ENCODE measurements at regions not wholly inside any gene's neighbourhood (a gene's known extent, or its start where the extent isn't known, plus 50 kb on each side); places are given as distances from the start of the nearest gene placed in this dataset.
A peak's percentile ranks its signal among the peaks of the same experiment; 100 is the strongest.

DNA sequence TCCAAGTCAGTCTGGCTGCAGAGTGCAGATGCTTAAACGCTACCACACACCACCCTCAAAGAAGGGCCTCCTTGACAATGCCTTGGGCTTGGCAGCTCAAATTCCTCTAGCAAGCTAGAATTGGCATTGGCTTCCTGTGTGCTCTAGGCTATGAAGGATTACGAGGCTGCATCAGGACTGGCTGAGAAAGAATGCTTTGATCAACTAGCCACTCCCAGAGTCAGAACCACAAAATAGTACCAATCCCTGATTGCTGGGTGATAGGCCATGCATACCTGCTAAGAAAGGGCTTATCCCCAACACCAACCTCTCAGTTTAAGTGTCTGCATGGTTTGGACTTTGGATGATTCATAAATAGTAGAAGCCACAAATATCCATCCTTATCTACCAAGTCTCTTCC, 504.9 kb downstream of the OMA1 start:
- Histone ChIP-seq H3K36me3 (no peaks in the 10 kb centered on the region), H3K4me3 (no peak overlapping the region), H3K27me3 (peaks cover 0 to 5% (median 0%) of the 10 kb centered on the region in 4 donors), H3K27ac (no peak overlapping the region), H3K9me3 (no peaks in the 10 kb centered on the region), H3K4me1 (no peaks in the 10 kb centered on the region)
- TF ChIP-seq, protein P1, sequence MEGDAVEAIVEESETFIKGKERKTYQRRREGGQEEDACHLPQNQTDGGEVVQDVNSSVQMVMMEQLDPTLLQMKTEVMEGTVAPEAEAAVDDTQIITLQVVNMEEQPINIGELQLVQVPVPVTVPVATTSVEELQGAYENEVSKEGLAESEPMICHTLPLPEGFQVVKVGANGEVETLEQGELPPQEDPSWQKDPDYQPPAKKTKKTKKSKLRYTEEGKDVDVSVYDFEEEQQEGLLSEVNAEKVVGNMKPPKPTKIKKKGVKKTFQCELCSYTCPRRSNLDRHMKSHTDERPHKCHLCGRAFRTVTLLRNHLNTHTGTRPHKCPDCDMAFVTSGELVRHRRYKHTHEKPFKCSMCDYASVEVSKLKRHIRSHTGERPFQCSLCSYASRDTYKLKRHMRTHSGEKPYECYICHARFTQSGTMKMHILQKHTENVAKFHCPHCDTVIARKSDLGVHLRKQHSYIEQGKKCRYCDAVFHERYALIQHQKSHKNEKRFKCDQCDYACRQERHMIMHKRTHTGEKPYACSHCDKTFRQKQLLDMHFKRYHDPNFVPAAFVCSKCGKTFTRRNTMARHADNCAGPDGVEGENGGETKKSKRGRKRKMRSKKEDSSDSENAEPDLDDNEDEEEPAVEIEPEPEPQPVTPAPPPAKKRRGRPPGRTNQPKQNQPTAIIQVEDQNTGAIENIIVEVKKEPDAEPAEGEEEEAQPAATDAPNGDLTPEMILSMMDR (IDR thresholded peaks at IDR 0.05) = no peak
- TF ChIP-seq POLR2A (IDR thresholded peaks at IDR 0.05) = no peak
- WGBS, 2 donors = 31 to 33% methylated on average over 2 of the region's 2 CpGs
- DNase-seq = no peak
- intact Hi-C loops (cut with DNase I) = no loop called here

DNA sequence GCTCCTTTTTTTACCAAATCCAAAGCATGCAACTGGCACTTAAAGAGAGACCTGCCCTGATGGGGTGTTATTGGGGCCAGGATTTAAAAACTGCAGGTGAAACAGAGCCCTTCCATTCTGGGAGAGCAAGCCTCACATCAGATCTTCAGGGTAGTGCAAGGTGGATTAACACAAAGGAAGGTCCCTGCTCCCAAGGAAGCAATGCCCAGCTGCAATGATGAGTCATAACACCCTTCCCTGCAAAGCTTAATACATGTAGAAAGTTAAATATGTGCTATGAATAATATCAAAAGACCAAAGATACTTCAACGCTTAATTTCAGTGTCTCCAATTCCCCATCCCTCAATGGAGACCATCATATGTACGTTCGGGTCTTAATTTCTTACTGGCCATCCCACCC, 508.0 kb downstream of the OMA1 start:
- H3K36me3 ChIP-seq = no peaks in the 10 kb centered on the region
- no peak overlapping the region for H3K4me3 ChIP-seq
- no peak overlapping the region for H3K27ac ChIP-seq
- TF ChIP-seq POLR2A (IDR thresholded peaks at IDR 0.05) = no peak
- TF ChIP-seq, protein P1 (IDR thresholded peaks at IDR 0.05) = no peak
- WGBS, 2 donors = 90 to 96% methylated on average over 3 of the region's 3 CpGs
- no peaks in the 10 kb centered on the region for H3K9me3 ChIP-seq
- no peaks in the 10 kb centered on the region for H3K4me1 ChIP-seq
- H3K27me3 ChIP-seq = peaks cover 0 to 5% (median 0%) of the 10 kb centered on the region in 4 donors
- intact Hi-C loops (cut with DNase I) = no loop called here
- DNase-seq = no peak

DNA sequence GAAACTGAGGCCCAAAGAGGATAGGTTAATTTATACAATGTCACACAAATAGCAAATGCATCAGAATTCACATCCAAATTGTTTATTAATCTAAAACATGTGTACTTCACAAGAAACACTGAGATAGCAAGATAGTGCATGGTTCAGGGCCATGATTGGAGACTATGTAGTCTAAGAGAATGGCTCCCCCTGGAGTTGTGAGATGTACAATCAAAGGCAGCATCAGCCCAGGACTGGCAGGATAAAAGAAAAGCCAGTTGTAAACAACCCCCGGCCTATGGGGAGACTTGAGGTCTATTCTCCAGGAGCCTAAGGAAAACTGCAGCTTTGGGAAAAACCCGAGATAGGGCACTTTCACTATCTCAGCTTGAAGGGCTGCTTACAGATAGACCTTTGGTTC, 511.0 kb downstream of the OMA1 start:
- H3K36me3 ChIP-seq = no peaks in the 10 kb centered on the region
- WGBS, 2 donors = 61 to 67% methylated on average over 2 of the region's 2 CpGs

DNA sequence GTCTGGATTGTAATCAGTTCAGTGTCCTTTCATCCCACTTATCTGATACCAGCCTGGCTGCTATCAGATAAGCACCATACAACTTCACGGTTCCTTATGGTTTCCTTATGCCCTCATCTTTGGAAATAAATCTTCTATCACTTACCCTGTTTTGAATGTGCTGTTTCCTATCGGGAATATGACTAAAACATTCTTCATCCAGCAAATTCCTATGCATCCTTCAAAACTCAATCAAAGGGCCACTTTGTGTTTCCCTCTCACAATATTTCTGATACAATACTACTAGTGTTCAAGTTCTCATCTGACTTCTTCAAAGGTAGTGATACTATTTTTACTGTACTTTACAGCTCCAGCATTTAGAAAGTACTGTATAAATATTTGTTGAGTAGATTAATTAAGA, 513.2 kb downstream of the OMA1 start:
- H3K27me3 ChIP-seq = no peaks in the 10 kb centered on the region
- H3K4me1 ChIP-seq = no peaks in the 10 kb centered on the region
- H3K27ac ChIP-seq = no peak overlapping the region
- 26 to 34% methylated on average over 2 of the region's 2 CpGs for WGBS, 2 donors
- no peaks in the 10 kb centered on the region for H3K9me3 ChIP-seq
- intact Hi-C loops (cut with DNase I) = no loop called here
- no peak overlapping the region for H3K4me3 ChIP-seq
- TF ChIP-seq, protein P1 (IDR thresholded peaks at IDR 0.05) = no peak
- TF ChIP-seq POLR2A (IDR thresholded peaks at IDR 0.05) = no peak
- H3K36me3 ChIP-seq = no peaks in the 10 kb centered on the region
- no peak for DNase-seq

More for the DNA sequence above, 511.0 kb downstream of the OMA1 start:
- Histone ChIP-seq H3K4me1 (no peaks in the 10 kb centered on the region), H3K27ac (no peak overlapping the region), H3K4me3 (no peak overlapping the region), H3K9me3 (no peaks in the 10 kb centered on the region), H3K27me3 (peaks cover 0 to 5% (median 0%) of the 10 kb centered on the region in 4 donors)
- TF ChIP-seq POLR2A (IDR thresholded peaks at IDR 0.05) = no peak
- TF ChIP-seq, protein P1 (IDR thresholded peaks at IDR 0.05) = peak in 1 of 6 experiments; percentile 7
- DNase-seq = no peak
- intact Hi-C loops (cut with DNase I) = no loop called here

DNA sequence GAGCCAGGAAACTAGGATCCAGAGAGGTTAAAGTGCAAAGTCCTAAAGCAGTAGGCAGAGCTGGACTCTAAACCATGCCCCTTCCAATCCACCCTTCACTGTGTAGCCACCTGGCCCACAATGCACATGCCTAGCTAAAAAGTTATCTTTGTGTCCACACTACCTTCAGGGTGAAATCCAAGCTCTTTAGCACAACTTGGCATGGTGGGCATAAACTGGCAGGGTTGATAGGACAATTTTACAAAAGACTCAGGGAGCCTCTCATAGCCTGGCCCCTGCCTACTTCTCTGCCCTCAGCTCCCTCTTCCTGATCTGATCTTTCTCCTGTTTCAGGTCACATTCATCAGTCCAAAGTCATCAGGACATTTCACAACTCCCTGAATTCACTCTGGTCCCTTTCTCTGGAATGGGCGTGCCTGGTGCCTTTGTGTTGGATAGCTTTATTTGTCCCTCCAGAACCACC, 513.9 kb downstream of the OMA1 start:
- H3K9me3 ChIP-seq = no peaks in the 10 kb centered on the region
- WGBS, 2 donors = 83 to 88% methylated on average over 1 of the region's 1 CpG
- H3K27ac ChIP-seq = no peak overlapping the region
- H3K27me3 ChIP-seq = no peaks in the 10 kb centered on the region
- TF ChIP-seq POLR2A (IDR thresholded peaks at IDR 0.05) = no peak
- TF ChIP-seq, protein P1 (IDR thresholded peaks at IDR 0.05) = no peak
- no peaks in the 10 kb centered on the region for H3K36me3 ChIP-seq
- intact Hi-C loops (cut with DNase I) = no loop called here
- no peaks in the 10 kb centered on the region for H3K4me1 ChIP-seq
- DNase-seq = no peak
- H3K4me3 ChIP-seq = no peak overlapping the region
